Muscle layer of duodenum (tissue), 2 donors: ENCODE measurements at regions not wholly inside any gene's neighbourhood (a gene's known extent, or its start where the extent isn't known, plus 50 kb on each side); places are given as distances from the start of the nearest gene placed in this dataset.
"Not testable (repeated sequence)": the region's sequence is repeated elsewhere in the genome, so short reads cannot be mapped to it uniquely, and the experiment has no call there.

ENCODE experiments used
- H3K27ac ChIP-seq: one replicate; pipeline ENCODE4 v1.7.0; 2013; ENCODE audit warnings: mild to moderate bottlenecking, low read length
- H3K27me3 ChIP-seq: one replicate; pipeline ENCODE4 v1.7.0; 2013; ENCODE audit warnings: low read depth, mild to moderate bottlenecking, control low read depth, low read length
- H3K36me3 ChIP-seq, 2 donors: one replicate each; pipeline ENCODE4 v1.7.0; 2013; ENCODE audit warnings: low read length in 2 of 2, control low read depth in 1 of 2, mild to moderate bottlenecking in 1 of 2; ENCODE audit not compliant: insufficient read depth in 2 of 2, control insufficient read depth in 1 of 2
- H3K4me1 ChIP-seq, 2 donors: one replicate each; pipeline ENCODE4 v1.7.0; 2013; ENCODE audit warnings: low read length in 2 of 2, mild to moderate bottlenecking in 2 of 2, control low read depth in 1 of 2, moderate library complexity in 1 of 2; ENCODE audit not compliant: insufficient read depth in 2 of 2, control insufficient read depth in 1 of 2
- H3K4me3 ChIP-seq, 2 donors: one replicate each; pipeline ENCODE4 v1.7.0; 2013; ENCODE audit warnings: low read length in 2 of 2, low read depth in 1 of 2, mild to moderate bottlenecking in 1 of 2
- H3K9me3 ChIP-seq, 2 donors: one replicate each; pipeline ENCODE4 v1.7.0; 2013; ENCODE audit warnings: low read length in 2 of 2, control low read depth in 1 of 2, mild to moderate bottlenecking in 1 of 2; ENCODE audit not compliant: control insufficient read depth in 1 of 2
- donor health status: healthy.

DNA sequence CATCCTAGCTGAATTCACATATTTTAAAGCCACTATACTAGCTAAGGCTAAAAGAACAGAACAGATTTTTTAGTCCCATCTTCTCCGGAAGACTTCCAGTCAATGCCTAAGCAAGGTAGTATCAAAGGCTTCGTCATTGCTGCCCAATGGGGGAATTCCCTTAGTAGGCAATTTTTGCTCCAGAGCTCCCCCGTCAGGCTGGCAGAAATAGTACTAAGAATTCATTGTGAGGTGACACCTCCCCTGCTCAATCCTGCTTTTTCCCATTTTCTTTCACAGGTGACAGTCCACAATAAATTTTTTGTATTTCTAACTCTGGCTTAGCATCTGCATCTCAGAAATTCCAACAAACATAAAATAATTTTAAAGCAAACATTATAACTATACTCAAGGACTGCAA is 52.8 kb upstream of the SRSF6 start:
- Histone ChIP-seq H3K27ac (no peak overlapping the region), H3K36me3 (no peaks in the 10 kb centered on the region)

DNA sequence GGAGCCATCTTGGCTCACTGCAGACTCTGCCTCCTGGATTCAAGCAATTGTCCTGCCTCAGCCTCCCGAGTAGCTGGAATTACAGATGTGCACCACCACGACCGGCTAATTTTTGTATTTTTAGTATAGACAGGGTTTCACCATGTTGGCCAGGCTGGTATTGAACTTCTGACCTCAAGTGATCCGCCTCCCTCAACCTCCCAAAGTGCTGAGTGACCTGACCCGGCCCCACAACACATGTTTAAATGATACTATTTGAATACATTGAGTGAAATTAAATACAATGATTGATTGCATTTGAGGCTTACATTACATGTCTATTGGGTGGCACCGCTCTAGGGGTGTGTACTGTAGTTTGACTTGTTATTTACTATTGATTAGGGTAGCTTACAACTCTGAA is 56.8 kb upstream of the SRSF6 start:
- H3K4me3 ChIP-seq, H3K4me1 ChIP-seq, H3K36me3 ChIP-seq: not testable (repeated sequence)

More for the DNA sequence above, 52.8 kb upstream of the SRSF6 start:
- no peaks in the 10 kb centered on the region for H3K4me1 ChIP-seq
- H3K9me3 ChIP-seq, result peaks cover 7 to 11% of the 10 kb centered on the region in 2 donors
- no peak overlapping the region for H3K4me3 ChIP-seq
- no peaks in the 10 kb centered on the region for H3K27me3 ChIP-seq

DNA sequence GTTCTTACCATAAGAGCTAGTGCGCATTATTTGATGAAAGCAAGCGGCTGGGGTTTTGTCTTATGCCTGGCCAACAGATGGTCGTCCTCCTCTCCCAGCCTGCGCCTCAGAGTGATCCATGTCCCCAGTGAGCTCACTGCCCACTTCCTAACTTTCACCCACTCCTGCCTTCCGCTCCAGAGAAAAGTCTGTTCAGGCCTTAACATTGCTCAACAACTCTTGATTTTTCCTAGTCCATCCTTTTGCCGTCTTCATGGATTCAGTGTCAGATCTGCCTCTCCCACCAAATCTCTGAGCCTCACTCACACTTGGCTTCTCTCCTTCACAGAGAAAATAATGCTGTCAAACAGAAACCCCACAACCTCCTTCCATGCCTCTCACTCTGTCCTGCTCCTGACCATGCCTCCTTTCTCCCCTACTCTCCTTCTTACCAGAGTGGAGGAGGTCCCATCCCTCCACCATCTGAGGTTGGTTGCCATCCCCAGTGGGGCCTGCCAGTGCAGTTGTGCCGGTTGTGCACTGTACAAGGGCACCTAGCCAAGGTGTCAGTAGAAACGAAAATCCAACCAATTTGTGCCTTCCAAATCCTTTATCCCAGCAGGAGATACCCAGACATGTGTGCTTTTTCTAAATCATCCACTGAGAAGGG is 58.9 kb upstream of the SRSF6 start:
- Histone ChIP-seq H3K27ac (no peak overlapping the region), H3K4me1 (no peaks in the 10 kb centered on the region), H3K9me3 (no peaks in the 10 kb centered on the region), H3K27me3 (no peaks in the 10 kb centered on the region), H3K4me3 (no peak overlapping the region), H3K36me3 (no peaks in the 10 kb centered on the region)

More for the DNA sequence above, 56.8 kb upstream of the SRSF6 start:
- not testable (repeated sequence) for H3K27me3 ChIP-seq, H3K9me3 ChIP-seq, H3K27ac ChIP-seq

DNA sequence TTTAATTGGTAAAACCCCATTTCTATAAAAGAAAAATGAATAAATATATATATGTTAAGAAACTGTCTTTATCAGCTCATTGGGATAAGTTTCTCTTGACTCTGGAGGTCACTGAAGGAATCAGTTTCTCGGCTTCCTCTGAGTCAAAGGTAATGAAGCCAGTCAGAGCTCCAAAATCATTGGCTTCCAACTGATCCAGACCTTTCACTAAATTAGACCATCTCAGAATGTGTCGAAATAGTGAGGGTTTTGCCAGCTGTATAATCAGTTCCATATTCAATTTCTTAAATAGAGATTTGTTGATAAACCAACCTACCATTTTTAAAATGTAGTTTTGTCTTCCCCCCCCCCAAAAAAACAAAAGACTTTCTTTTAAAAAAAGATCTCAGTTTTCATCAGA is 60.5 kb upstream of the SRSF6 start:
- H3K4me1 ChIP-seq, result no peaks in the 10 kb centered on the region
- no peak overlapping the region for H3K27ac ChIP-seq
- no peak overlapping the region for H3K4me3 ChIP-seq
- no peaks in the 10 kb centered on the region for H3K36me3 ChIP-seq
- H3K27me3 ChIP-seq, result no peaks in the 10 kb centered on the region
- H3K9me3 ChIP-seq, result no peaks in the 10 kb centered on the region

DNA sequence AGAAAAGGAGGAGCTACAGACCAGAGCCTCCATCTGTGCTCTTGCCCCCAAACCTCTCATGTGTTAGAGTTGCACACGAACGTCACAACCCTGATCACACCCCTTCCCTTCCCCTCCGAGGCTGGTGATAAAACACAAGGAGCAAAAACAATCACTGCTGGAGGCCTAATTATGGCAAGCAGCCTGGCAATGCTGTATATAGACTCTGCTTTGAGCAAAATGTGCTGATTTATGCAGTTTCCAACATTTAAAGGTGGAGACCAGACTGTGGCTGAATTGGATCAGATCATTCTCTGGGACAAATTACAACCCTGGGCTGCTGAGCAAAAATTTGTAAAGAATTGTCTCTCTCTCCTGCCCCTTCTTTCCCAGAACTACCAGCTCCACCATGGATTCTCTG is 64.6 kb upstream of the SRSF6 start:
- no peaks in the 10 kb centered on the region for H3K9me3 ChIP-seq
- no peaks in the 10 kb centered on the region for H3K27me3 ChIP-seq
- no peak overlapping the region for H3K27ac ChIP-seq
- peaks cover 0 to 16% of the 10 kb centered on the region in 2 donors for H3K4me1 ChIP-seq
- H3K4me3 ChIP-seq, result no peak overlapping the region
- H3K36me3 ChIP-seq, result no peaks in the 10 kb centered on the region

DNA sequence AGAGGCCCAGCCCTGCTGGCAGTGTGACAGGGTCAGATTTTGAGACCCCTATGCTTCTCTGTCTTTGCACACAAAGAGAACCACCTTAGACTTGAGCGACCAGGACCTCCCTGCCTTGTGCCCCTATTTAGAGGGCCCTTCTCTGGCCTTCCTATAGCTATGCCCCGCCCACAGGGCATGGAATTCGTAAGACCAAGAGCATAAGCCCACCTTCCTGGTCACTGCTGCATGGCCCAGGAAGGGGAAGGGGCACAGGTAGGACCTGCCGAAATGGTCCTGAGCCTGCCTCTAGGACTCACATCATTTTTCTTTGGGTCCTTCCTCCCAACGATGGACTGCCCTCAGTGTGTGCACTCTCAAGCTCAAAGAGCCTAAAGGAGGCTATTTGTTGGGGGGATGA is 65.1 kb upstream of the SRSF6 start:
- H3K9me3 ChIP-seq, result no peaks in the 10 kb centered on the region
- H3K27me3 ChIP-seq, result no peaks in the 10 kb centered on the region
- no peak overlapping the region for H3K4me3 ChIP-seq
- H3K36me3 ChIP-seq, result no peaks in the 10 kb centered on the region
- no peak overlapping the region for H3K27ac ChIP-seq
- H3K4me1 ChIP-seq, result peaks cover 0 to 16% of the 10 kb centered on the region in 2 donors

DNA sequence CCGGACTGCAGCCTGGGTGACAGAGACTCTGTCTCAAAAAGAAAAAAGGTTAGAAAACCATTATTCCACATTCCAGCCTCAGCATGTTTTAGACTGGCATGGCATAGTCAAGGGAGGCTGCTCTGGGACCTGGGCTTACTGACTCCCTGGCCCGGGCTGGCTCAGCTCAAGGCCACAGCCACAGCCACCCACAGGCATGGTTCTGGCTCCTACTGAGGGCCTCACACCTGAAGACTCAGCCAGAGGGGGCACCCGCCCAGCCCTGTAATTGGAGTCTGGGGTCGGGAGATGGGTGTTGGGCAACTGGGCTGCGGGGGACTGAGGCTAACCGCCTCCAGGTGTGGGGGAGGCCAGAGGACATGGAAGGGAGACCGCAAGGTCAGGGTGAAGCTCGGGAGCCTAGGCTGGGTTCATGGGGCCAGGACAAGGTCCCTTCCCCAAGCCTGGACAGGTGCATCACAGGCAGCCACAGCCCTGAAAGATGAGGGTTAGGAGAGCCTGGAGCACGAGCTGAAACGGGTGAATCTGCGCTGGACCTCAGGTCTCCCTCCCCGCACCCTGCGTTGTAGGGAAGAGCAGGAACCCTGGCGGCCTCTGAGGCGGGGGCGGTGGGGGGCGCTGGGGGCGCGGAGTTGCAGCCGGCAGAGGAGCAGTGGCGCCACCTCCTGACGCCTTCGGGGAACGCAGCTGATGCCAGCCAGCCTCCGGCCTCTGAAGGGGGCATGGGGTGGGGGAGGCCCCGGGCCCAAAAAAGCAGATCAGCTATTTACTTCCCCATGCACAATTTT is 67.7 kb upstream of the SRSF6 start:
- no peaks in the 10 kb centered on the region for H3K36me3 ChIP-seq
- H3K9me3 ChIP-seq, result no peaks in the 10 kb centered on the region
- H3K4me1 ChIP-seq, result peaks cover 0 to 16% of the 10 kb centered on the region in 2 donors
- H3K4me3 ChIP-seq, result no peak overlapping the region
- no peak overlapping the region for H3K27ac ChIP-seq
- H3K27me3 ChIP-seq, result no peaks in the 10 kb centered on the region

DNA sequence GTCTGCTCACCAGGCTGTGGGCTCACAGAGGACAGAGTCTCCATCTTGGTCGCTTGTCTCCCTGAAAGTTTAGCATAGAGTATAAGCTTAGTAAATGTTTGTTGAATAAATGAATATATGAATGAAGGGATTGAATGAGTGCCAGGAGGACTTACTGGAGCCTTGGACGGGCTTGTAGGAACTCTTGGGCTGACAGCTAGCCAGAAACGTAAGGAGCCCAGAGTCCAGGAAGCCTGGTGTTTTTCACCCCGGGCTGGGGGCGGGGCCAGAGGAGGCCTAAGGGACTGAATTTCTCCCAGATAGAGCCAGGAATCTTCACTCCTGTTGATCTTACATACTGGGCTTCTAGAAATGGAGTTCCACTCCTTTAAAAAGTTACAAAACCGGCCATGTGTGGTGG is 68.5 kb upstream of the SRSF6 start:
- Histone ChIP-seq H3K27me3 (no peaks in the 10 kb centered on the region), H3K4me3 (peak overlapping the region in 1 of 2 donors; percentile 12), H3K4me1 (peaks cover 0 to 16% of the 10 kb centered on the region in 2 donors), H3K27ac (no peak overlapping the region), H3K36me3 (no peaks in the 10 kb centered on the region), H3K9me3 (no peaks in the 10 kb centered on the region)

DNA sequence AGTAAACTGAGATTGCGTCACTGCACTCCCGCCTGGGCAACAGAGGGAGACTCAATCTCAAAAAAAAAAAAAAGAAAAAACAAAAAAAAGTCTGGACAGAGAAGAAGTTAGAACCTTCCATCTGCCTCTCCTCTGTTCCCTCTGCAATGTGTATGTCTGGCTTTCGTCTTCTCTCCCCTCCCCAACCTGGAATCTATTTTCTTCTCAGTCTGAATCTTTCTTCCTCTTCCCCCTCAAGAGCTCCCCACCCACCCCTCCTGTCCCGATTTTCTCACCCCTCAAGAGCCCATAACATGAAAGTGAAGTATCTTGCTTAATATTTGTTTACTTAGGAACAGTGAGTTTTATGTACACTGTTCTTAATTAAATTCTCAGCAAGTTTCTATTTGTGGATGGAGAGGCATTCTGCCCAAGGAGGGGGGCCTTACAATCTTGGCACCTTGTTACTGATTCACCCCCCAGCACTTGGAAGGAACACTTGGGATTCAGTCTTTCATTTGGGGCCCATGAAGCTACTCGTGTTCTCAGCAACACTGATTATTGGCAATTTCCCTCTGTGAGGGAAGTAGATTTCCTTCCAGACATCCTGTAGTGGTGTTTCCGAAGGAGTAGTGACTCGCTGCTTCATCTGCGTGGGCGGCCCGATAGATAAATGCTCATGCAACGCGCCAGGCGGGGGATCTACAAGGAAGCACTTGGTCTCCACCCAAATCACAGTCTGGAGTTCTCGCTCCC is 69.3 kb upstream of the SRSF6 start:
- Histone ChIP-seq H3K27me3 (no peaks in the 10 kb centered on the region), H3K9me3 (no peaks in the 10 kb centered on the region), H3K4me1 (peaks cover 0 to 16% of the 10 kb centered on the region in 2 donors), H3K4me3 (no peak overlapping the region), H3K36me3 (no peaks in the 10 kb centered on the region), H3K27ac (no peak overlapping the region)

DNA sequence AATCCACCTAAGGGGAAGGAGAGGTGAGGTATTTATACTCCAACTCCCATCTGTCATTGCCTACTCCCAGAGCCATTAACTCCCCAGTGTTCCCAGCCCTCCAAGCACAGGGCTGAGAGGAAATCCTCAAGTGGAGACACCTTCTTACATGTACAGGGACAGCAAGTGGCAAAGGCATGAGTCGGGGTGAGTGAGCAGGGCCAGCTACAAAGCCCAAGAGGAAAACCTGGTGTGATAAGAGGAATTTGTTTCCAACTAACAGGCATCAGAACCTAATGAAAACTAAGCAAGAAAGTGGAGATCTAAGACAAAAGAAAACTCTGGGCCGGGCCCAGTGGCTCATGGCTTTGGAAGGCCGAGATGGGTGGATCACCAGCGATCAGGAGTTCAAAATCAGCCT is 70.0 kb upstream of the SRSF6 start:
- H3K27me3 ChIP-seq, result no peaks in the 10 kb centered on the region
- H3K27ac ChIP-seq, result no peak overlapping the region
- peaks cover 0 to 16% of the 10 kb centered on the region in 2 donors for H3K4me1 ChIP-seq
- no peaks in the 10 kb centered on the region for H3K36me3 ChIP-seq
- no peak overlapping the region for H3K4me3 ChIP-seq
- H3K9me3 ChIP-seq, result no peaks in the 10 kb centered on the region

DNA sequence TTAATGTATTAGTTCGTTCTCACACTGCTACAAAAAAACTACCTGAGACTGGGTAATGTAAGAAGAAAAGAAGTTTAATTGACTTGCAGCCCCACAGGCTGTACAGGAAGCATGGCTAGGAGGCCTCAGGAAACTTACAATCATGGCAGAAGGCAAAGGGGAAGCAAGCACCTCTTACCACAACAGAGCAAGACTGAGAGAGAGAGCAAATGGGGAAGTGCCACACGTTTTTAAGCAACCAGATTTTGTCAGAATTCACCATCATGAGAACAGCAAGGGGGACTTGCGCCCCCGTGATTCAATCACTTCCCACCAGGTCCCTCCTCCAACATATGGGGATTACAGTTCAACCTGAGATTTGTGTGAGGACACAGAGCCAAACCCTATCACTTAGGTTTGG is 70.8 kb upstream of the SRSF6 start:
- Histone ChIP-seq H3K4me3 (no peak overlapping the region), H3K27me3 (no peaks in the 10 kb centered on the region), H3K4me1 (peaks cover 0 to 16% of the 10 kb centered on the region in 2 donors), H3K9me3 (no peaks in the 10 kb centered on the region), H3K27ac (no peak overlapping the region), H3K36me3 (no peaks in the 10 kb centered on the region)
